Hepatocyte (in vitro differentiated cells): ENCODE measurements at regions not wholly inside any gene's neighbourhood (a gene's known extent, or its start where the extent isn't known, plus 50 kb on each side); places are given as distances from the start of the nearest gene placed in this dataset.

Experiments
- CTCF ChIP-seq: fragments of 200-600 bp; sonication (generic); IDR thresholded peaks from 2 replicates; pipeline ENCODE4 v1.5.1; 2016; ENCODE audit warnings: antibody characterized with exemption, mild to moderate bottlenecking; ENCODE audit not compliant: poor library complexity
- EZH2 ChIP-seq: fragments of 200-600 bp; sonication (generic); IDR thresholded peaks from 2 replicates; pipeline ENCODE4 v1.6.1; 2016; ENCODE audit warnings: antibody characterized with exemption, mild to moderate bottlenecking, borderline replicate concordance
- EZH2phosphoT487 ChIP-seq: fragments of 200-600 bp; sonication (generic); IDR thresholded peaks from one replicate; pipeline ENCODE4 v1.6.1; 2018; ENCODE audit warnings: antibody characterized with exemption, mild to moderate bottlenecking, low read depth, moderate library complexity; ENCODE audit not compliant: unreplicated experiment, severe bottlenecking

- TF ChIP-seq EZH2 (no peak), CTCF (no peak), EZH2phosphoT487 (no peak)
Measured at GRCh38 chr18:76264876-76265250, 230.2 kb downstream of the ZNF516 start.
